SJSA1 (cell line): ENCODE measurements at regions not wholly inside any gene's neighbourhood (a gene's known extent, or its start where the extent isn't known, plus 50 kb on each side); places are given as distances from the start of the nearest gene placed in this dataset.
"Not testable (repeated sequence)": the region's sequence is repeated elsewhere in the genome, so short reads cannot be mapped to it uniquely, and the experiment has no call there.

Source experiments
- DNase-seq, 2 experiments: peaks; one replicate each; pipeline ENCODE4 v3.0.0-alpha.2; 2015 to 2020; ENCODE audit warnings: low spot score in 2 of 2, low read depth in 1 of 2
- H3K27ac ChIP-seq: fragments of 250-450 bp; sonication (Bioruptor Pico); 2 replicates; pipeline ENCODE4 v1.5.1; 2020; ENCODE audit warnings: mild to moderate bottlenecking, moderate library complexity
- H3K27me3 ChIP-seq: fragments of 250-450 bp; sonication (Bioruptor Pico); replicated peaks from 2 replicates; pipeline ENCODE4 v1.5.1; 2020; ENCODE audit warnings: mild to moderate bottlenecking, moderate library complexity
- H3K36me3 ChIP-seq: fragments of 250-450 bp; sonication (Bioruptor Pico); 2 replicates; pipeline ENCODE4 v1.5.1; 2020; ENCODE audit warnings: mild to moderate bottlenecking
- H3K4me1 ChIP-seq: fragments of 250-450 bp; sonication (Bioruptor Pico); replicated peaks from 2 replicates; pipeline ENCODE4 v1.6.1; 2021; ENCODE audit warnings: mild to moderate bottlenecking
- H3K4me3 ChIP-seq: fragments of 250-450 bp; sonication (Bioruptor Pico); 2 replicates; pipeline ENCODE4 v1.5.1; 2020; ENCODE audit warnings: mild to moderate bottlenecking
- H3K9me3 ChIP-seq: fragments of 250-450 bp; sonication (Bioruptor Pico); replicated peaks from 2 replicates; pipeline ENCODE4 v1.5.1; 2020; ENCODE audit warnings: mild to moderate bottlenecking

GRCh38 chr3:16692486-16693344 is 87.5 kb upstream of the DAZL start:
- DNase-seq, result no peak
- no peaks in the 10 kb centered on the region for H3K4me1 ChIP-seq
- H3K27ac ChIP-seq, result no peak overlapping the region
- H3K27me3 ChIP-seq, result no peaks in the 10 kb centered on the region
- H3K36me3 ChIP-seq, result no peaks in the 10 kb centered on the region
- H3K4me3 ChIP-seq, result no peak overlapping the region
- no peaks in the 10 kb centered on the region for H3K9me3 ChIP-seq

GRCh38 chr3:16693820-16694219 is 88.6 kb upstream of the DAZL start:
- no peaks in the 10 kb centered on the region for H3K9me3 ChIP-seq
- DNase-seq, result no peak
- H3K4me1 ChIP-seq, result no peaks in the 10 kb centered on the region
- H3K36me3 ChIP-seq, result no peaks in the 10 kb centered on the region
- H3K27ac ChIP-seq, result no peak overlapping the region
- no peaks in the 10 kb centered on the region for H3K27me3 ChIP-seq
- H3K4me3 ChIP-seq, result no peak overlapping the region

DNA sequence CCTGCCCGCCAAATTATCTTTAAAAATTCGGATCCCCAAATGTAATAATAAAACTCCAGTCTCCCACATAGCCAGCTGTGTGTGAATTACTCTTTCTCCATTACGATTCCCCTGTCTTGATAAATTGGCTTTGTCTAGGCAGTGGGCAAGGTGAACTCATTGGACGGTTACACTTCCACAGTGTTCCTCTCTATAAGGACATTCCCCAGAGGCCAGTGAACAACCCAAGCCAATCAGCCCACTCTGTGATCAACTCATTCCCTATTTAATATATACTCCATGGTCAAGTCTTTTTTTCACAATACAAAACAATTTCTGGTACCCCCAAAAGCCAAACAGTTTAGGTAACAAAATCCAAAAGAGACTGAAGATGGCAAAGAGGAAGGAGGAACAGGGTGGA is 90.5 kb upstream of the DAZL start:
- Histone ChIP-seq H3K4me3 (no peak overlapping the region), H3K4me1 (no peaks in the 10 kb centered on the region), H3K27ac (no peak overlapping the region), H3K36me3 (no peaks in the 10 kb centered on the region), H3K9me3 (no peaks in the 10 kb centered on the region), H3K27me3 (no peaks in the 10 kb centered on the region)
- no peak for DNase-seq

GRCh38 chr3:16697443-16698147 is 92.4 kb upstream of the DAZL start:
- Histone ChIP-seq H3K4me3 (no peak overlapping the region), H3K36me3 (no peaks in the 10 kb centered on the region), H3K4me1 (no peaks in the 10 kb centered on the region), H3K27ac (no peak overlapping the region), H3K27me3 (no peaks in the 10 kb centered on the region), H3K9me3 (no peaks in the 10 kb centered on the region)
- no peak for DNase-seq

- Histone ChIP-seq H3K27me3 (no peaks in the 10 kb centered on the region), H3K27ac (no peak overlapping the region), H3K9me3 (no peaks in the 10 kb centered on the region), H3K4me3 (no peak overlapping the region), H3K4me1 (no peaks in the 10 kb centered on the region), H3K36me3 (no peaks in the 10 kb centered on the region)
- DNase-seq, result no peak
Observed at GRCh38 chr3:16700651-16701050, 95.4 kb upstream of the DAZL start.

DNA sequence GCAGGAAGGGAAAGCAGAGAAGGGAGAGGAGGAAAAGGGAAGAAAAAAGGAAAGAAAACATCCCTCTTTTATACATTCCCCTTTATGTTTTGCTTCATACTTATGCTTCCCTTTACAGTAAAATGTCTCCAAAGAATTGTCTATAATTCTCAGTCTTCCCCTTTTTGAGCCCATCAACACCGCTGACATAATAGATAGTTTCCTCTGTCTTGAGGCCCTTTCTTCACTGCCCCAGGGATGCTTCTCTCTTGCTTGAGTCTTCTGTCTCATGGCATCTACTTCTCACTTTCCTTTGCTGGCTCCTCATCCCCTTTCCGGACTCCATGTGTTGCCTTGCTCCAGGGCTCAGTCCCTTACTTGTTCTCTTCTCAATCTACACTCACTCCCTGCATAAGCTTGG is 99.7 kb upstream of the DAZL start:
- no peaks in the 10 kb centered on the region for H3K4me1 ChIP-seq
- no peaks in the 10 kb centered on the region for H3K27me3 ChIP-seq
- H3K9me3 ChIP-seq, result no peaks in the 10 kb centered on the region
- no peak overlapping the region for H3K27ac ChIP-seq
- H3K36me3 ChIP-seq, result no peaks in the 10 kb centered on the region
- DNase-seq, result no peak
- no peak overlapping the region for H3K4me3 ChIP-seq

GRCh38 chr3:16707260-16707659 is 102.0 kb upstream of the DAZL start:
- Histone ChIP-seq H3K36me3 (no peaks in the 10 kb centered on the region), H3K4me1 (no peaks in the 10 kb centered on the region), H3K27ac (no peak overlapping the region), H3K9me3 (no peaks in the 10 kb centered on the region), H3K27me3 (no peaks in the 10 kb centered on the region), H3K4me3 (no peak overlapping the region)
- no peak for DNase-seq

DNA sequence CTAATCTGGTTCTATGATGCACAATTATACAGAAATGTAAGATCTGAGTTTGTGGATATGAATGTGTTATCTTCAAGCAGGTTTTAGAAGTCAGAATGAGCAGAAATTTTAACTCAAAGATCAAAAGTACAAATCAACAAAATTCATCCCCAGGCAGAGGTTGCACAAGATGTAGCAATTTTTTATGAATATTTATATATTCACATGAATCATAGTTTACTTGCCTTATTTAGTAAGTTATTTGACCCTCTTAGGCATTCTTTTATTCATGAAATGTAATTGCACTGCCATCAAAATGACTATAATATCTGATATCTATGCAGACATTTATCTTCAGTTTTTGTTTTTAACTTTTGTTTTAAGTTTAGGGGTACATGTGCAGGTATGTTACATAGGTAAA is 103.1 kb upstream of the DAZL start:
- Histone ChIP-seq H3K4me3 (no peak overlapping the region), H3K27ac (no peak overlapping the region), H3K27me3 (no peaks in the 10 kb centered on the region)

GRCh38 chr3:16711691-16712090 is 106.5 kb upstream of the DAZL start:
- H3K27ac ChIP-seq, H3K36me3 ChIP-seq, H3K4me1 ChIP-seq, H3K9me3 ChIP-seq, H3K4me3 ChIP-seq, DNase-seq, H3K27me3 ChIP-seq: not testable (repeated sequence)

More for the DNA sequence above, 103.1 kb upstream of the DAZL start:
- Histone ChIP-seq H3K36me3 (no peaks in the 10 kb centered on the region), H3K9me3 (no peaks in the 10 kb centered on the region), H3K4me1 (no peaks in the 10 kb centered on the region)
- DNase-seq, result no peak

GRCh38 chr3:16715281-16715680 is 110.1 kb upstream of the DAZL start:
- Histone ChIP-seq H3K9me3 (no peaks in the 10 kb centered on the region), H3K4me1 (no peaks in the 10 kb centered on the region), H3K27ac (no peak overlapping the region), H3K36me3 (no peaks in the 10 kb centered on the region), H3K4me3 (no peak overlapping the region), H3K27me3 (no peaks in the 10 kb centered on the region)
- no peak for DNase-seq

DNA sequence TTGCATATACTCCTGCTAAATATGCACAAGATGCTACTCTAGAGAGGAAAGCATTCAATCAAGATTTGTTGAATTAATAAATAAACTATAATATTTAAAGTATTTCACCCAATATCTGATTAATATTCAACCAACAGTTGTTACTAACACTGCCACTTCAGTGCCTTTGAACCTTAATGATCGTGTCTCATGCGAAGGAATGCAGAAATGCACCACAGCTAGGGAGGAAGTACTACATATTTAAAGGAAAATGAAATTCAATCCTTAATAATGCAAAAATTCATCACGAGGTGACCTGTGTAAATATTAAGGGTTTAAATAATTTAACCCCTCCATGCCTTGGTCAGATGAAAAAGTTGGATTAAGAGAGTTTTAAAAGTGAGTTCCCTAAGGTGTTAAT is 114.2 kb upstream of the DAZL start:
- DNase-seq, result no peak
- Histone ChIP-seq H3K9me3 (no peaks in the 10 kb centered on the region), H3K27ac (no peak overlapping the region), H3K4me1 (no peaks in the 10 kb centered on the region), H3K27me3 (no peaks in the 10 kb centered on the region), H3K4me3 (no peak overlapping the region), H3K36me3 (no peaks in the 10 kb centered on the region)

DNA sequence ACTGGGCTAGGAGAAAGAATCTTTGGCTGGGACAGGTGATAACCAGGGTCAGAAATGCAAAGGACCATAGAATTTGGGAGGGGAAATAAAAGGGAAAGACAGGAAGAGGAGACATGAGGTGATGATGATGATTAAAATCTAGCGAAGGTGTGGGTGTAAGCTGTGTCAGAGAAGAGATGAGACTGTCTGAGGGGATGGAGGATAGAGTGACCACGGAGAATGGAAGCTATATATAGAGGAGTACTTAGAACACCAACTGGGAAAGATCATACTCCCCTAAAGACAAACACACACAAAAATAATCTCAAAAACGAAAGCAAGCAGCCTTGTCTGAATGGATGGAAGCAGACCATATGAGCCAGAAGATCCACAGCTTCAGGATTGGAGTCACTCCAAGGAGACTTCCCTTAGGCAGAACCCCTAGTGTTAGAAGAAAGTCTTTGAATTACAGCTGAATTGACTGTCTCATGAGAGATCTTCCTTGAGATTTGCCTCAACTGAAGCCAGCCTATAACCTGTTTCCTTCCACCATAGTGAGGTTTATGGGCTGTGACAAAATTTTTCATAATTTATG is 115.2 kb upstream of the DAZL start:
- Histone ChIP-seq H3K9me3 (no peaks in the 10 kb centered on the region), H3K36me3 (no peaks in the 10 kb centered on the region), H3K4me3 (no peak overlapping the region), H3K27ac (no peak overlapping the region), H3K4me1 (no peaks in the 10 kb centered on the region), H3K27me3 (no peaks in the 10 kb centered on the region)
- no peak for DNase-seq

GRCh38 chr3:16721494-16721893 is 116.3 kb upstream of the DAZL start:
- H3K27ac ChIP-seq, result no peak overlapping the region
- no peaks in the 10 kb centered on the region for H3K36me3 ChIP-seq
- H3K4me3 ChIP-seq, result no peak overlapping the region
- no peak for DNase-seq
- no peaks in the 10 kb centered on the region for H3K9me3 ChIP-seq
- no peaks in the 10 kb centered on the region for H3K27me3 ChIP-seq
- H3K4me1 ChIP-seq, result no peaks in the 10 kb centered on the region

DNA sequence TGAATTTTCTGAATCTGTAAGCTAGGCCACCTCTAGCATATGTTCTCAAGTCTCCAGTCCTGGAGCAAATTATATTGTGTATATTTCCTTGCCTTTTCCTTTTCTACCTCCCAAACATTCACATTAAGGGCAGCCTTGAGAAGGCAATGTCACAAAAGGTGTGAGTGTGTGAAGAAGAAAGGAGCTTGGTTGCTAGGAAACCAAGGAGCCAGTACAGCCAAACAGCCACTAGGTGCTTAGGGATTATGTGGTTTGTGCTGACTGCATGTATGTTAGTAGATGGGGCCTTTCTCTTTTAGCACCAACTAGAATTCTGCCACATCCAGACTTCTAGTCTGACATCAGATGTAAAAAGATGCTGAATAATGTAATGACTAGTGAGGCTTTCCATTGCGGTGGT is 118.8 kb upstream of the DAZL start:
- no peak overlapping the region for H3K27ac ChIP-seq
- no peaks in the 10 kb centered on the region for H3K36me3 ChIP-seq
- H3K9me3 ChIP-seq, result no peaks in the 10 kb centered on the region
- no peak overlapping the region for H3K4me3 ChIP-seq
- no peak for DNase-seq
- H3K4me1 ChIP-seq, result peaks cover 8% of the 10 kb centered on the region
- H3K27me3 ChIP-seq, result no peaks in the 10 kb centered on the region
